WERI-Rb-1 (cell line): ENCODE measurements at regions not wholly inside any gene's neighbourhood (a gene's known extent, or its start where the extent isn't known, plus 50 kb on each side); places are given as distances from the start of the nearest gene placed in this dataset.

Experiments used
- DNase-seq: peaks from one replicate; pipeline ENCODE4 v3.0.0-alpha.2; 2020
- H3K27ac ChIP-seq: fragments of 250-450 bp; sonication (Bioruptor Pico); 2 replicates; pipeline ENCODE4 v1.5.1; 2020; ENCODE audit warnings: mild to moderate bottlenecking, moderate library complexity
- H3K27me3 ChIP-seq: fragments of 250-450 bp; sonication (Bioruptor Pico); 2 replicates; pipeline ENCODE4 v1.5.1; 2021; ENCODE audit warnings: mild to moderate bottlenecking, low read depth, moderate library complexity; ENCODE audit not compliant: insufficient read depth, severe bottlenecking
- H3K36me3 ChIP-seq: fragments of 250-450 bp; sonication (Bioruptor Pico); 2 replicates; pipeline ENCODE4 v1.5.1; 2020; ENCODE audit warnings: mild to moderate bottlenecking, moderate library complexity
- H3K4me3 ChIP-seq: 2 replicates; pipeline ENCODE4 v1.5.1; 2011; ENCODE audit warnings: low read depth, mild to moderate bottlenecking, control low read depth, low read length
- H3K9me3 ChIP-seq: fragments of 250-450 bp; sonication (Bioruptor Pico); 2 replicates; pipeline ENCODE4 v1.5.1; 2021; ENCODE audit warnings: mild to moderate bottlenecking, moderate library complexity; ENCODE audit not compliant: severe bottlenecking
- CTCF ChIP-seq: IDR thresholded peaks from 2 replicates; pipeline ENCODE4 v1.5.1; 2011; ENCODE audit warnings: low read depth, mild to moderate bottlenecking, control low read depth, inconsistent platforms, low read length

GRCh38 chr5:162487528-162488525 lies 420.3 kb downstream of the GABRG2 start:
- Histone ChIP-seq H3K27me3 (peaks cover 29% of the 10 kb centered on the region), H3K4me3 (no peak overlapping the region), H3K27ac (no peak overlapping the region), H3K36me3 (no peaks in the 10 kb centered on the region), H3K9me3 (no peaks in the 10 kb centered on the region)
- TF ChIP-seq CTCF, result no peak
- no peak for DNase-seq

DNA sequence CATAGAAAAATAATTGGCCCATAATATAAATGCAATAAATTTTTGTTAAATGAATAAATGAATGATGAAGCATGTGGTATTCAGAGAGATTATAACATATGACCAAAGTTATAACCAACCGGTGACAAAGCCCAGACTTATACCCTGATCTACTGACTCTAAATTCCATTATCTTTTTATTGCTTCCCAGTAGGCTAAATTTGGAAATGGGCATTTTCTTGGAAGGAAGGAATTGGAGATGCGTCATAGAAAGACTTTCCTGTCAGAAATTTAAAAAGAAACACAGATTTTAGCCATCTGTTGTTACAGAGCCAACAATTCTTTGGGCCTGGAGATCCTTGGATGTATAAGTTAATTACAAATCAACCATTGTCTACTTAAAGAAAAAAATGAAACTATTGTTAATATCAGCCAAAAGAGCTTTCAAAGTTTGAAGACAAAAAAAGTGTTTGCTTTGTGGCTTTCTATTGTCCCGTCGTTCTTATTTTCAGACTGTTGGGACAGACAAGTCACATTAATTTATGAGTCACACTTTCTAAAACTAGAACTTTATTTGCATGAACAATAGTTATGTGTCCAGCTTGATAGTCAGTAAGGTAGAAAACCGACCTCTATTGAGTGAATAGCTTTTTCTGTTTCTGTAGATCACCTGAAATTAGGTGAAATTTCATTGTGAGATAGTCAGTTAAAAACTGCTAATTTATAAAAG lies 428.7 kb downstream of the GABRG2 start:
- H3K9me3 ChIP-seq, result no peaks in the 10 kb centered on the region
- no peak overlapping the region for H3K27ac ChIP-seq
- TF ChIP-seq CTCF, result no peak
- no peak for DNase-seq
- peaks cover 27% of the 10 kb centered on the region for H3K27me3 ChIP-seq
- no peak overlapping the region for H3K4me3 ChIP-seq
- H3K36me3 ChIP-seq, result no peaks in the 10 kb centered on the region

- Histone ChIP-seq H3K27ac (no peak overlapping the region), H3K27me3 (peaks cover 33% of the 10 kb centered on the region), H3K9me3 (no peaks in the 10 kb centered on the region), H3K4me3 (no peak overlapping the region), H3K36me3 (no peaks in the 10 kb centered on the region)
- DNase-seq, result no peak
- TF ChIP-seq CTCF, result no peak
Measured at GRCh38 chr5:162497455-162497854, 429.9 kb downstream of the GABRG2 start.

DNA sequence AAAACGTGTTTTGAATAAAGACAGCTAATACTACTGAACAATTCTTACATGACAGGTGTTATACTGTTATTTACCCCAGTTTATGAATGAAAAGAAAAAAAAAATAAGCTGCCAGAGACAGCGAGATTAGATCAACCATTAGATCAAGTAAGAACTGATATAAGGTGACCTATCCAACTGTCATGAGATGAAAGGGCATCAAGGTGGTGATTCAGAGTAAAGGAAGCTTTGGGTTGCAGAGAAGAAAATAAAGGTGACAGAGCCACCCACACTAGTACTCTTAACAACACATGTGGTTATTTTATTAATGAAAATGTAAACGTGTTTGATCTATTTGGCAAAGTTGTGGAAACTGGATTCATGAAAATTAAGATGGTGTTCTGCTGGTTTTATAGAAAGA lies 435.2 kb downstream of the GABRG2 start:
- H3K4me3 ChIP-seq, result no peak overlapping the region
- no peak for TF ChIP-seq CTCF
- H3K27me3 ChIP-seq, result peaks cover 40% of the 10 kb centered on the region

GRCh38 chr5:162503796-162504195 lies 436.2 kb downstream of the GABRG2 start:
- no peaks in the 10 kb centered on the region for H3K9me3 ChIP-seq
- TF ChIP-seq CTCF, result no peak
- peaks cover 37% of the 10 kb centered on the region for H3K27me3 ChIP-seq
- H3K36me3 ChIP-seq, result no peaks in the 10 kb centered on the region
- no peak overlapping the region for H3K4me3 ChIP-seq
- no peak for DNase-seq
- no peak overlapping the region for H3K27ac ChIP-seq

More for the DNA sequence above, 435.2 kb downstream of the GABRG2 start:
- no peaks in the 10 kb centered on the region for H3K36me3 ChIP-seq
- no peak overlapping the region for H3K27ac ChIP-seq
- no peak for DNase-seq
- H3K9me3 ChIP-seq, result no peaks in the 10 kb centered on the region
